ENCODE measurements at regions not wholly inside any gene's neighbourhood (a gene's known extent, or its start where the extent isn't known, plus 50 kb on each side); places are given as distances from the start of the nearest gene placed in this dataset.

- H3K27me3 ChIP-seq, result no peaks in the 10 kb centered on the region
- TF ChIP-seq CTCF (IDR thresholded peaks at IDR 0.05) (no peak), POLR2A (IDR thresholded peaks at IDR 0.05) (no peak)
- ATAC-seq (peak; percentile 54 to 86 (median 79)), DNase-seq (peak in 1 of 5 donors; percentile 36)
- intact Hi-C loops (cut with DNase I), result no loop called here
- no peak overlapping the region for H3K27ac ChIP-seq
- no peaks in the 10 kb centered on the region for H3K9me3 ChIP-seq
- H3K4me3 ChIP-seq, result no peak overlapping the region
- H3K4me1 ChIP-seq, result no peaks in the 10 kb centered on the region
- no peaks in the 10 kb centered on the region for H3K36me3 ChIP-seq
- WGBS, 4 donors, result 54 to 74% (median 60%) methylated on average over 2 to 4 of the region's 4 CpGs
Observed at GRCh38 chr15:25611603-25612002, 172.8 kb upstream of the UBE3A start.

- H3K27me3 ChIP-seq, result no peaks in the 10 kb centered on the region
- ATAC-seq (no peak), DNase-seq (no peak)
- intact Hi-C loops (cut with DNase I), result no loop called here
- H3K27ac ChIP-seq, result no peak overlapping the region
- 71 to 92% (median 85%) methylated on average over 5 of the region's 5 CpGs for WGBS, 4 donors
- TF ChIP-seq POLR2A (IDR thresholded peaks at IDR 0.05) (no peak), CTCF (IDR thresholded peaks at IDR 0.05) (no peak)
- H3K9me3 ChIP-seq, result peaks cover 0 to 2% (median 0%) of the 10 kb centered on the region in 12 donors
- H3K36me3 ChIP-seq, result no peaks in the 10 kb centered on the region
- no peaks in the 10 kb centered on the region for H3K4me1 ChIP-seq
- no peak overlapping the region for H3K4me3 ChIP-seq
Observed at GRCh38 chr15:25609371-25609770, 170.5 kb upstream of the UBE3A start.

GRCh38 chr15:25608926-25609325 lies 170.1 kb upstream of the UBE3A start:
- no peaks in the 10 kb centered on the region for H3K27me3 ChIP-seq
- ATAC-seq, result no peak
- no peaks in the 10 kb centered on the region for H3K36me3 ChIP-seq
- intact Hi-C loops (cut with DNase I), result no loop called here
- no peak overlapping the region for H3K4me3 ChIP-seq
- TF ChIP-seq CTCF (IDR thresholded peaks at IDR 0.05) (no peak), POLR2A (IDR thresholded peaks at IDR 0.05) (no peak)
- H3K9me3 ChIP-seq, result peaks cover 0 to 5% (median 0%) of the 10 kb centered on the region in 12 donors
- H3K4me1 ChIP-seq, result no peaks in the 10 kb centered on the region
- DNase-seq, result no peak
- WGBS, 4 donors, result 91 to 95% (median 92%) methylated on average over 5 of the region's 5 CpGs
- no peak overlapping the region for H3K27ac ChIP-seq

GRCh38 chr15:25605151-25605550 lies 166.3 kb upstream of the UBE3A start:
- Histone ChIP-seq H3K36me3 (no peaks in the 10 kb centered on the region), H3K27ac (no peak overlapping the region), H3K9me3 (peaks cover 0 to 11% (median 0%) of the 10 kb centered on the region in 12 donors), H3K27me3 (no peaks in the 10 kb centered on the region), H3K4me1 (no peaks in the 10 kb centered on the region), H3K4me3 (no peak overlapping the region)
- TF ChIP-seq CTCF (IDR thresholded peaks at IDR 0.05), result no peak
- TF ChIP-seq POLR2A (IDR thresholded peaks at IDR 0.05), result no peak
- intact Hi-C loops (cut with DNase I), result no loop called here
- ATAC-seq, result no peak
- 87 to 94% (median 91%) methylated on average over 1 of the region's 1 CpG for WGBS, 4 donors
- no peak for DNase-seq
